Heart left ventricle (tissue), 13 donors: ENCODE measurements at regions not wholly inside any gene's neighbourhood (a gene's known extent, or its start where the extent isn't known, plus 50 kb on each side); places are given as distances from the start of the nearest gene placed in this dataset.

Experiments used
- CTCF ChIP-seq, 12 donors: fragments of 200-600 bp; sonication (generic) in 4 of 12; IDR thresholded peaks; one replicate each; pipeline versions ENCODE4 v1.5.0 to v1.8.0; 2018 to 2022; ENCODE audit warnings: antibody characterized with exemption in 12 of 12, mild to moderate bottlenecking in 5 of 12
- POLR2A ChIP-seq, 2 donors: fragments of 450-650 bp; IDR thresholded peaks; one replicate each; pipeline ENCODE4 v1.6.1; 2017; ENCODE audit warnings: antibody characterized with exemption in 2 of 2, mild to moderate bottlenecking in 2 of 2, moderate library complexity in 2 of 2
- donor health status: ischemic (EF 13 %, LVEDD 7.1; RV severe dilation, severe dysfunction).
- donor health status: DM: no; HTN: yes; CAD: no.
- donor health status: DM: no; HTN: no; CAD: no.
- donor health status: ischemic (EF 25% LVEDD 6.9; RV normal size, moderate dysfunction).
- donor health status: ischemic (EF 25% LVEDD 5.7; RV mildly dilated, moderate dysfunction).
- donor health status: ischemic (EF 35%, LVEDD 5.7; RV mildly dilated, moderate dysfunction).
- donor health status: nonischemic (EF 11% LVEDD 7.7; RV severe dilation, severe dysfunction).
- donor health status: DM: yes; HTN: yes; CAD: no.
- donor health status: PGD.
- donor health status: ischemic (EF 29% LVEDD 5.4; RV normal size, mild dysfunction).
- donor health status: nonischemic (EF 23%, LVEDD 6.1; RV moderate dilation, normal function).

GRCh38 chrX:25207803-25208475 is 192.2 kb upstream of the ARX start:
- TF ChIP-seq CTCF (IDR thresholded peaks at IDR 0.05), result no peak
- no peak for TF ChIP-seq POLR2A (IDR thresholded peaks at IDR 0.05)
